ENCODE measurements at regions not wholly inside any gene's neighbourhood (a gene's known extent, or its start where the extent isn't known, plus 50 kb on each side); places are given as distances from the start of the nearest gene placed in this dataset.

GRCh38 chr11:15886866-15887265 lies 469.5 kb downstream of the SOX6 start:
- DNase-seq (ENCODE audit: insufficient read length, low spot score) (no peak), FAIRE-seq (no peak)

DNA sequence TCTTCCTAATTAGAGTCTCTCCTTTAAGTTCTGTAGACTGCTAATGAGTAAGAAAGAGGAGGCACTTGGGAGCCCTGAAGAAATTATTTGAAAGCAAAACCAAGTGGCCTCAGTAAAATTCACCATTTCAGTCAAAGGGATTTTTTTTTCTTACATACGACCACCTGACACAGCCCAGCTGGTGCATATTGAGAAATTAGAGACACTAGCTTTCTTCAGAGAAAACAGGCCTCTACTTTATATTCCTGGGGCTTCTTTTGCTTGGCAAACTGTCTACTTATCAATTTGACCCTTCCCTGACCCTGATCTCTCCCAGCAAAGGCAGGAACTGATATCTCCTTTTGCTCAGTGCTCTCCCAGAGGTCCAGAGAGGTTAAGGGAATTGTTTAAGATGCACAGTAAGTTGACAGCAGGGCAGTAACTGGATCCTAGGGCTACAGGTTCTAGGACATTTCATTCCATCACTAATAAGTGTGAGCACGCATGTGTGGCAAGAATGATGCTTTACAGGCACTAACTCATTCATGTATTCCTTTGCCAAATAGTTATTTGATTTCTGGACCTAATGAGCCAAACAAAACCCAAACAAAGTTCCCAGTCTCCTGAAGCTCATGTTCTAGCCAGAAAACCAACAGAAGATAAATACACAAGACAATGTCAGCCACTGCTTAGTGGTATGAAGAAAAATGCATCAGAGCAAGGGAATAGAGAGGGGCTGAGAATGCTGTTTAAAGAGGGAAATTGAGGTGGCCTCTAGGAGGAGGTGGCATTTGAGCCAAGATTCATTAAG lies 467.6 kb downstream of the SOX6 start:
- FAIRE-seq, result no peak

DNA sequence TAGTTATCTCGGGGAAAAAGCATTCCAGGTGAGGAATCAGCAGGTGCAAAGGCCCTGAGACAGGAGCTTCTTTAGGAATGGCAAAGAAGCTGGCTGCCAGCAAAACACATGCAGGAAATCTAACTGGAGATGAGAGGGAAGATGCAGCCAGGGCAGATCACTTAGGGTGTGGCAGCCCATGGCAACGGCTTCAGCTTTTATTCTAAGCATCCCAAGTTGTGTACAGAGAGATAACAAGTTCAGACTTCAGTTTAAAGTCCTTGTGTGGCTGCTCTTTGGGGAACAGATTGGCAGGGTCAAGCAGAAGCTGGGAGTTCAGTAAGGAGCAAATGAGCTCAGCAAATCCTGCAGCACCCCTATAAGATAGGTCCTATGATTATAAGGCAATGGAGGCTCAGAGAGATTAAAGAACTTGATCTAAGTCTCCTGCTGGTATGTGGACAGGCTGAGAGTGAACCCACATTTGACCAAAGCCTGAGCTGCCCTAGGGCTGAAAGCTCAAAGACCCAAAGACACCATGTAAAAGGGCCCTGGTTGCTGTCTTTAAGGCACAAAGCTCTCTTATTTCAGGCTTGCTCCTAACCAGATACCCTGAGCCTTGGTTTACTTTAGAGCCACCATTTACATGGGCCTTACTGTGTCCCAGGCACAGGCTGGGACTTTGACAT lies 466.8 kb downstream of the SOX6 start:
- FAIRE-seq (no peak), DNase-seq (ENCODE audit: insufficient read length, low spot score) (no peak)

More for the DNA sequence above, 467.6 kb downstream of the SOX6 start:
- no peak for DNase-seq (ENCODE audit: insufficient read length, low spot score)

GRCh38 chr11:15890031-15890713 lies 466.2 kb downstream of the SOX6 start:
- no peak for DNase-seq (ENCODE audit: insufficient read length, low spot score)
- FAIRE-seq, result no peak

- DNase-seq (ENCODE audit: insufficient read length, low spot score) (no peak), FAIRE-seq (no peak)
Measured at GRCh38 chr11:15893080-15893492, 463.3 kb downstream of the SOX6 start.

DNA sequence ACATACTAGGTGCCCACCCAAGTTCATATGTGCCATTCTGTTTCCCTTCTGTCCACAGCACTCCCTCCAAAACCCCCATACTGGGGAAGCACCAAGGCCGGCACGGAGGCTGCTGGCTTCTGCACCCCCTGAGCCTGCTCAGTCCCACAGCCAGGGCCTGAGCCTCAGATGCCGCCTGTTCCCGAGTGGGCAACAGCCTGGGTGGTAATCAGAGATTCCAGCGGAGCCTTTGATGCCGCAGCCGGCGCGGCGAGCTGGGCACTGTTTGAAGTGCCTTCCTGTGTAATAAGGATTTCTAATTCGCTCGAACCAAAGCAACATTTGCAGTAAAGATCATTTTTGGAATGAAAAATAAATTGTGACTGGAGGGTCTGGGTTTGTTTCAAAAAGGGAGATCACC lies 460.3 kb downstream of the SOX6 start:
- no peak for DNase-seq (ENCODE audit: insufficient read length, low spot score)
- no peak for FAIRE-seq

DNA sequence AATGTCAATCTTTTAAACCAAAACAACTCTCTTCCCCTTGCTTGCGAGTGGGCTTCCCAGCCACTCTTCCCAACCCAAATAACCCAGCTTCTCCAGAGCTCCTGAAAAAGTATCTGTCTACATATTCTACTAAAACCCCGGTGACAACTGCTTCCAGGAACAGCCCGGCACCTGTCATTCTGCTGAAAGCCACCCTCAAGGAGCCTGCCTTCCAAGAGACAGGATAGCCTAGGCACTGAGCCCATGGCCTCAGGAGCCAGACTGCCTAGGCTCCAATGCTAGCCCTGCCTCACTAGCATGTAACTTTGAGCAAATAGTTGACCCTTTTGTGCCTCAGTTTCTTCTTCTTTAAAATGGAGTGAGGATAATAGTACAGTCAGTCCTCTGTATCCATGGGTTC lies 459.8 kb downstream of the SOX6 start:
- no peak for FAIRE-seq
- DNase-seq (ENCODE audit: insufficient read length, low spot score), result no peak

GRCh38 chr11:15897211-15897960 lies 459.0 kb downstream of the SOX6 start:
- DNase-seq (ENCODE audit: insufficient read length, low spot score) (no peak), FAIRE-seq (no peak)

GRCh38 chr11:15901054-15901453 lies 455.3 kb downstream of the SOX6 start:
- no peak for DNase-seq (ENCODE audit: insufficient read length, low spot score)
- no peak for FAIRE-seq

DNA sequence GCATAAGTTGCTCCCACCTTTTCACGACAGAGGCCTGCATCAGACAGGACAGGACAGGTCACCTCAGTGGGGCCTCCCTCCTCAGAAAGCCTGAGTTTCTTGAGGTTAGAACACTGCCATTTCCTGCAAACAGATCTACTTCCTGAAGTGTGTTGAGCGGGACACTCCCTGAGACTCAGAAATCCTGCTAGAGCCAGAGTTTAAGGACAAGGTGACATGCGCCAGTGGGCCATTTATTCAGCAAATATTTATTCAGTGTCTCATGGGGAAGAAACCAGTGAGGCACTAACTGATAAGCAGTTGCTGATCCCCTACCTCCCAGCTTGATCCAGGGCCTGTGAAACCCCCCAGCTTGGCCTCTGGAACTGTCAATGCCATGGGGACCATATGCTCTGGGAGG lies 454.6 kb downstream of the SOX6 start:
- DNase-seq (ENCODE audit: insufficient read length, low spot score) (no peak), FAIRE-seq (no peak)

DNA sequence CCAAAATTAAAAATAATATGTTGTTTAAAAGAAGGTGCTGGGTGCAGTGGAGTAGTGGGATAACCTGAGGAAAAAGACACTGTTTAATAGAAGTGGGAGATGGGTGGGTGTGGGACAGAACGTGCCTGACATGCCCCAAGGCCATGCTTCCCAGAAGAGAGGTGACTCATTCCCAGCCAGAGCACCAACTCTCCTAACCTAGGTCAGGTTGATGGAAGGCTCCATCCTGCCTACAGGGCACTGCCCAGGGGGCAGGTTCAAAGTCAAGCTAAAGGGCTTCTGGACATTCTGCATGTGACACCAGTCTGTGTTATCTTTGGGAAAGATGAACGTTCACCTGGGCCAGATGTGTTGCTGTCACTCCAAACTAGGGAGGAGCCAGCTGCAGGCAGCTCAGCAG lies 453.1 kb downstream of the SOX6 start:
- FAIRE-seq, result no peak
- DNase-seq (ENCODE audit: insufficient read length, low spot score), result no peak

- DNase-seq (ENCODE audit: insufficient read length, low spot score) (no peak), FAIRE-seq (no peak)
Measured at GRCh38 chr11:15905366-15906104, 450.8 kb downstream of the SOX6 start.

DNA sequence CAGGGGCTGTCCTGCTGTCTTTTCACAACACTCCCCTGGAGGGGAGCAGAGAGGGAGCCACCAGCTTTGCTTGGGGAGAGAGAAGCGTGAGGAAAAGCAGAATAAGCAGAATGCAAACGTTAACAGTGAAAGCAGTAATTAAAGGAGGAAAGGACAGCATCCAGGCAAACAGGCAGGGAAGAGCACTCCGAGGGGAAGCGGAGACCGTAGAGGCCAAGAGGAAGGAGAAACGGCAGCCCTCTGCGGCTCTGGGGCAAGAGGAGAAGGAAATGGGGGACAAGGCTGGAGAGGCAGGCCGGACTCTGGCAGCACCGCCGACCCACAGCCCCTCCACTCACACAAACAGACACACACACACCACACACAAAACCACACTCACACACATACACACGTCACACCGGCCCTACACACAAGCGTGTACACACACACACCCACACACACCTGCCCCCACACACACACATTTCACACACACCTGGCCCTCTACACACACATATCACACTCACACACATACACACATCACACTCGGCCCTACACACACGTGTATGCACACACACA lies 449.8 kb downstream of the SOX6 start:
- no peak for DNase-seq (ENCODE audit: insufficient read length, low spot score)
- FAIRE-seq, result no peak

- DNase-seq (ENCODE audit: insufficient read length, low spot score) (no peak), FAIRE-seq (no peak)
Measured at GRCh38 chr11:15907806-15908205, 448.5 kb downstream of the SOX6 start.

GRCh38 chr11:15909937-15910598 lies 446.3 kb downstream of the SOX6 start:
- FAIRE-seq, result no peak

DNA sequence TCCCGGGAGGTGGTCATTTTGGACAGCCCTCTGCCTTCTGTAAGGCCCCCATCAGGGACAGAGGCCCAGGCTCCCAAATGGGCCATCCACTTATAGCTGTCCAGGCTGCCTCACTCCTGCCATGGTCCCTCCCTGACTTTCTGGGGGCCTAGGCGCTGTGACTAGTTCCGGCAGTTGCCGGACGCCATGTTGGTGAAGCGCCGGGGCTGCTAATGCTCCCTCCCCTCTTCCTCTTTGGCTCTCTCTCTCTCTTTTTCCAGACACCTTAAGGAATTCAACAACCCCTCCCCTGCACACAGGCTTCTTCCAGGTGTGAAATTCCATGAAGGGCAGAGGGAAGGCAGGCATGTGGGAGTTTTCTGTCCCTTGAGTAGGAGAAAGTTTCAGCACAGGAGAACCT lies 445.6 kb downstream of the SOX6 start:
- DNase-seq (ENCODE audit: insufficient read length, low spot score) (no peak), FAIRE-seq (no peak)

More at GRCh38 chr11:15909937-15910598, 446.3 kb downstream of the SOX6 start:
- no peak for DNase-seq (ENCODE audit: insufficient read length, low spot score)

- FAIRE-seq (no peak), DNase-seq (ENCODE audit: insufficient read length, low spot score) (no peak)
Measured at GRCh38 chr11:15911377-15912044, 444.8 kb downstream of the SOX6 start.

DNA sequence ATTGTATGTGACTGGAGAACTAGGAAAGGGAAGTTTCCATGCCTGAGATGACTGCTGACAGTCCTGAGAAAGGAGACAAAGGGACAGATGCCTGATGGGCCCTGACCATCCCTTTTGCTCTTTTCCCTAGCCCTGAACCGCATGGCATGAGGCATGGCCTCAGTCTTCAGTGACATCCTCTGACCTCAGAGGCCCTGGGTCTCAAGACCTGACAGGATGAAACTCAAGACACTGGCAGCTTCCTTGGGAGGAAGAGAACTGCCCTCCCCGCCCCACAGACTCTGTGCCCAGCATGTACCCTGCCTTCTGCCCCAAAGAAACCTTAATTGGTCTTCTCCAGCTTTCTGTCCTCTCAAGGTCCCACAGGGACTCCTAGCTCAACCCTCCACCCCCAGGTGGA lies 444.1 kb downstream of the SOX6 start:
- FAIRE-seq (no peak), DNase-seq (ENCODE audit: insufficient read length, low spot score) (no peak)

GRCh38 chr11:15912825-15913224 lies 443.5 kb downstream of the SOX6 start:
- FAIRE-seq, result no peak
- DNase-seq (ENCODE audit: insufficient read length, low spot score), result no peak

Measured in GM19239 (cell line).